ENCODE measurements at regions not wholly inside any gene's neighbourhood (a gene's known extent, or its start where the extent isn't known, plus 50 kb on each side); places are given as distances from the start of the nearest gene placed in this dataset.

- Histone ChIP-seq H3K4me3 (no peak overlapping the region), H3K9me3 (ENCODE audit: low read depth, low read length) (no peaks in the 10 kb centered on the region), H3K9ac (ENCODE audit: insufficient read length) (no peak overlapping the region), H3K27ac (no peak overlapping the region), H3K36me3 (ENCODE audit: insufficient read depth, low read length) (no peaks in the 10 kb centered on the region)
- TF ChIP-seq EZH2 (IDR thresholded peaks at IDR 0.05) (no peak), FOXP2 (optimal IDR thresholded peaks at IDR 0.05; ENCODE audit: control extremely low read depth, extremely low read length, insufficient read depth) (no peak), POLR2AphosphoS5 (IDR thresholded peaks at IDR 0.05; ENCODE audit: borderline replicate concordance, low read depth, low read length) (no peak)
- DNase-seq (ENCODE audit: low read depth, low spot score) = no peak
Observed at GRCh38 chr12:14187966-14188365, 177.5 kb upstream of the ATF7IP start.

- Histone ChIP-seq H3K27ac (no peak overlapping the region), H3K4me3 (no peak overlapping the region), H3K36me3 (ENCODE audit: insufficient read depth, low read length) (no peaks in the 10 kb centered on the region), H3K9ac (ENCODE audit: insufficient read length) (no peak overlapping the region), H3K9me3 (ENCODE audit: low read depth, low read length) (no peaks in the 10 kb centered on the region)
- no peak for TF ChIP-seq FOXP2 (optimal IDR thresholded peaks at IDR 0.05; ENCODE audit: control extremely low read depth, extremely low read length, insufficient read depth)
- no peak for TF ChIP-seq POLR2AphosphoS5 (IDR thresholded peaks at IDR 0.05; ENCODE audit: borderline replicate concordance, low read depth, low read length)
- no peak for TF ChIP-seq EZH2 (IDR thresholded peaks at IDR 0.05)
- DNase-seq (ENCODE audit: low read depth, low spot score) = no peak
Observed at GRCh38 chr12:14188744-14189143, 176.7 kb upstream of the ATF7IP start.

GRCh38 chr12:14190694-14191093 lies 174.8 kb upstream of the ATF7IP start:
- Histone ChIP-seq H3K36me3 (ENCODE audit: insufficient read depth, low read length) (no peaks in the 10 kb centered on the region), H3K4me3 (no peak overlapping the region), H3K9me3 (ENCODE audit: low read depth, low read length) (no peaks in the 10 kb centered on the region), H3K27ac (no peak overlapping the region), H3K9ac (ENCODE audit: insufficient read length) (no peak overlapping the region)
- TF ChIP-seq POLR2AphosphoS5 (IDR thresholded peaks at IDR 0.05; ENCODE audit: borderline replicate concordance, low read depth, low read length) (no peak), FOXP2 (optimal IDR thresholded peaks at IDR 0.05; ENCODE audit: control extremely low read depth, extremely low read length, insufficient read depth) (no peak), EZH2 (IDR thresholded peaks at IDR 0.05) (no peak)
- DNase-seq (ENCODE audit: low read depth, low spot score) = no peak

- DNase-seq (ENCODE audit: low read depth, low spot score) = no peak
- TF ChIP-seq EZH2 (IDR thresholded peaks at IDR 0.05) = no peak
- TF ChIP-seq POLR2AphosphoS5 (IDR thresholded peaks at IDR 0.05; ENCODE audit: borderline replicate concordance, low read depth, low read length) = no peak
- no peak for TF ChIP-seq FOXP2 (optimal IDR thresholded peaks at IDR 0.05; ENCODE audit: control extremely low read depth, extremely low read length, insufficient read depth)
- H3K9me3 ChIP-seq (ENCODE audit: low read depth, low read length) = no peaks in the 10 kb centered on the region
- H3K4me3 ChIP-seq = no peak overlapping the region
- H3K9ac ChIP-seq (ENCODE audit: insufficient read length) = no peak overlapping the region
- no peak overlapping the region for H3K27ac ChIP-seq
- H3K36me3 ChIP-seq (ENCODE audit: insufficient read depth, low read length) = no peaks in the 10 kb centered on the region
Observed at GRCh38 chr12:14191612-14192011, 173.9 kb upstream of the ATF7IP start.

GRCh38 chr12:14193639-14194038 lies 171.8 kb upstream of the ATF7IP start:
- H3K36me3 ChIP-seq (ENCODE audit: insufficient read depth, low read length) = no peaks in the 10 kb centered on the region
- no peak overlapping the region for H3K27ac ChIP-seq
- no peaks in the 10 kb centered on the region for H3K9me3 ChIP-seq (ENCODE audit: low read depth, low read length)
- peak; percentile 43 for TF ChIP-seq FOXP2 (optimal IDR thresholded peaks at IDR 0.05; ENCODE audit: control extremely low read depth, extremely low read length, insufficient read depth)
- TF ChIP-seq EZH2 (IDR thresholded peaks at IDR 0.05) = no peak
- no peak for DNase-seq (ENCODE audit: low read depth, low spot score)
- H3K4me3 ChIP-seq = peak overlapping the region; percentile 34; the same call in 1 of the 2 replicates
- no peak overlapping the region for H3K9ac ChIP-seq (ENCODE audit: insufficient read length)

GRCh38 chr12:14194572-14194971 lies 170.9 kb upstream of the ATF7IP start:
- no peak overlapping the region for H3K4me3 ChIP-seq
- DNase-seq (ENCODE audit: low read depth, low spot score) = no peak
- no peak overlapping the region for H3K9ac ChIP-seq (ENCODE audit: insufficient read length)
- H3K36me3 ChIP-seq (ENCODE audit: insufficient read depth, low read length) = no peaks in the 10 kb centered on the region
- no peak for TF ChIP-seq EZH2 (IDR thresholded peaks at IDR 0.05)
- no peak for TF ChIP-seq FOXP2 (optimal IDR thresholded peaks at IDR 0.05; ENCODE audit: control extremely low read depth, extremely low read length, insufficient read depth)
- no peak for TF ChIP-seq POLR2AphosphoS5 (IDR thresholded peaks at IDR 0.05; ENCODE audit: borderline replicate concordance, low read depth, low read length)
- no peaks in the 10 kb centered on the region for H3K9me3 ChIP-seq (ENCODE audit: low read depth, low read length)
- no peak overlapping the region for H3K27ac ChIP-seq

- no peak overlapping the region for H3K4me3 ChIP-seq
- H3K9ac ChIP-seq (ENCODE audit: insufficient read length) = no peak overlapping the region
- no peak for DNase-seq (ENCODE audit: low read depth, low spot score)
- no peak for TF ChIP-seq EZH2 (IDR thresholded peaks at IDR 0.05)
- no peak for TF ChIP-seq POLR2AphosphoS5 (IDR thresholded peaks at IDR 0.05; ENCODE audit: borderline replicate concordance, low read depth, low read length)
- TF ChIP-seq FOXP2 (optimal IDR thresholded peaks at IDR 0.05; ENCODE audit: control extremely low read depth, extremely low read length, insufficient read depth) = no peak
- no peak overlapping the region for H3K27ac ChIP-seq
- no peaks in the 10 kb centered on the region for H3K36me3 ChIP-seq (ENCODE audit: insufficient read depth, low read length)
- no peaks in the 10 kb centered on the region for H3K9me3 ChIP-seq (ENCODE audit: low read depth, low read length)
Observed at GRCh38 chr12:14199455-14200198, 165.9 kb upstream of the ATF7IP start.

GRCh38 chr12:14200598-14200997 lies 164.9 kb upstream of the ATF7IP start:
- TF ChIP-seq FOXP2 (optimal IDR thresholded peaks at IDR 0.05; ENCODE audit: control extremely low read depth, extremely low read length, insufficient read depth) = no peak
- no peak for TF ChIP-seq POLR2AphosphoS5 (IDR thresholded peaks at IDR 0.05; ENCODE audit: borderline replicate concordance, low read depth, low read length)
- no peak for TF ChIP-seq EZH2 (IDR thresholded peaks at IDR 0.05)
- Histone ChIP-seq H3K9ac (ENCODE audit: insufficient read length) (no peak overlapping the region), H3K27ac (no peak overlapping the region), H3K9me3 (ENCODE audit: low read depth, low read length) (no peaks in the 10 kb centered on the region), H3K4me3 (no peak overlapping the region), H3K36me3 (ENCODE audit: insufficient read depth, low read length) (no peaks in the 10 kb centered on the region)
- DNase-seq (ENCODE audit: low read depth, low spot score) = no peak

GRCh38 chr12:14201291-14201690 lies 164.2 kb upstream of the ATF7IP start:
- Histone ChIP-seq H3K9ac (ENCODE audit: insufficient read length) (no peak overlapping the region), H3K4me3 (no peak overlapping the region), H3K27ac (no peak overlapping the region), H3K9me3 (ENCODE audit: low read depth, low read length) (no peaks in the 10 kb centered on the region), H3K36me3 (ENCODE audit: insufficient read depth, low read length) (no peaks in the 10 kb centered on the region)
- no peak for DNase-seq (ENCODE audit: low read depth, low spot score)
- no peak for TF ChIP-seq EZH2 (IDR thresholded peaks at IDR 0.05)
- TF ChIP-seq POLR2AphosphoS5 (IDR thresholded peaks at IDR 0.05; ENCODE audit: borderline replicate concordance, low read depth, low read length) = no peak
- no peak for TF ChIP-seq FOXP2 (optimal IDR thresholded peaks at IDR 0.05; ENCODE audit: control extremely low read depth, extremely low read length, insufficient read depth)
